ENCODE measurements at regions not wholly inside any gene's neighbourhood (a gene's known extent, or its start where the extent isn't known, plus 50 kb on each side); places are given as distances from the start of the nearest gene placed in this dataset.

GRCh38 chr7:116100626-116101025 is 70.1 kb upstream of the TFEC start:
- TF ChIP-seq, protein P1, sequence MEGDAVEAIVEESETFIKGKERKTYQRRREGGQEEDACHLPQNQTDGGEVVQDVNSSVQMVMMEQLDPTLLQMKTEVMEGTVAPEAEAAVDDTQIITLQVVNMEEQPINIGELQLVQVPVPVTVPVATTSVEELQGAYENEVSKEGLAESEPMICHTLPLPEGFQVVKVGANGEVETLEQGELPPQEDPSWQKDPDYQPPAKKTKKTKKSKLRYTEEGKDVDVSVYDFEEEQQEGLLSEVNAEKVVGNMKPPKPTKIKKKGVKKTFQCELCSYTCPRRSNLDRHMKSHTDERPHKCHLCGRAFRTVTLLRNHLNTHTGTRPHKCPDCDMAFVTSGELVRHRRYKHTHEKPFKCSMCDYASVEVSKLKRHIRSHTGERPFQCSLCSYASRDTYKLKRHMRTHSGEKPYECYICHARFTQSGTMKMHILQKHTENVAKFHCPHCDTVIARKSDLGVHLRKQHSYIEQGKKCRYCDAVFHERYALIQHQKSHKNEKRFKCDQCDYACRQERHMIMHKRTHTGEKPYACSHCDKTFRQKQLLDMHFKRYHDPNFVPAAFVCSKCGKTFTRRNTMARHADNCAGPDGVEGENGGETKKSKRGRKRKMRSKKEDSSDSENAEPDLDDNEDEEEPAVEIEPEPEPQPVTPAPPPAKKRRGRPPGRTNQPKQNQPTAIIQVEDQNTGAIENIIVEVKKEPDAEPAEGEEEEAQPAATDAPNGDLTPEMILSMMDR (IDR thresholded peaks at IDR 0.05; ENCODE audit: insufficient read depth, low read depth, low read length) = no peak
- no peak for TF ChIP-seq EZH2 (IDR thresholded peaks at IDR 0.05; ENCODE audit: insufficient read depth, low read length)
